ENCODE measurements at regions not wholly inside any gene's neighbourhood (a gene's known extent, or its start where the extent isn't known, plus 50 kb on each side); places are given as distances from the start of the nearest gene placed in this dataset.

DNA sequence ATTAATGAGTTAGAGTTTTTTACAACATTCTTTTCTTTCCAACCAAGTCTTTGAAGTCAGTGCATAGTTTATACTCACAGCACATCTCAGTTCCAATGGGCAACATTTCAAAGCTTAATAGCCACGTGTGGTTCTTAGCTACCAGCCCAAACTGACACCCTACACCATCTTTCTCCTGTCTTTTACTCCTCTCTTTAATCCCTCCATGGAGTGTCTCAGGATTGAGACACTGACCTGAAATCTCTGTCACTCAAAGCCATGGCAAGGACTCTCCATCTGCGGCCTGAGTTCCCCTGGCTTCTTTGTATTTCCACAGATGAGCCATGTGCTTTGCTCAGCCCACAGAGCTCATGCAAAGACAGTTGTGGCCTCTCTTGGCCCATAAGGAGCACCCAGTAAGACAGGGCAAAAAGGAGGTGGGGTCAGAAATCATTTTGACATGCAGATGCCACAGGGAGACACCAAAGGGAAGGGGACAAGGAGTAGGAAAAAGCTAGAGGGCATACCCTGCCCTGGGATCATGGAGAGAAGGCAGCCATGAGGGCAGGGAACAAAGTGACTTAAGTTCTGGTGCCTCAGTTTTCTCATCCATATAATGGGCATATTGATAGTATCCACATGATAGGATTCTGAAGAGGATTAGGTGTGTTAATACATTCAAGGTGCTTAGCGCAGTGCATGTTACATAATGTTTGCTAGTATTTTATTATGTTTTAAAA, 493.6 kb upstream of the PROK2 start:
- Histone ChIP-seq H3K4me3 (ENCODE audit: low read depth, low read length) (no peak overlapping the region), H3K27ac (ENCODE audit: low read depth, low read length) (no peak overlapping the region), H3K27me3 (ENCODE audit: control insufficient read depth, insufficient read depth, low read length) (peaks cover 3% of the 10 kb centered on the region), H3K4me1 (ENCODE audit: control insufficient read depth, insufficient read depth, low read length) (peaks cover 17% of the 10 kb centered on the region), H3K9me3 (ENCODE audit: control insufficient read depth, insufficient read depth, low read length) (no peaks in the 10 kb centered on the region), H3K36me3 (ENCODE audit: control insufficient read depth, insufficient read depth, low read length) (no peaks in the 10 kb centered on the region)
- 57% methylated on average over 3 of the region's 3 CpGs for WGBS (ENCODE audit: insufficient coverage)
- DNase-seq (ENCODE audit: low read depth in 4 of 6, low spot score in 6 of 6), result no peak

DNA sequence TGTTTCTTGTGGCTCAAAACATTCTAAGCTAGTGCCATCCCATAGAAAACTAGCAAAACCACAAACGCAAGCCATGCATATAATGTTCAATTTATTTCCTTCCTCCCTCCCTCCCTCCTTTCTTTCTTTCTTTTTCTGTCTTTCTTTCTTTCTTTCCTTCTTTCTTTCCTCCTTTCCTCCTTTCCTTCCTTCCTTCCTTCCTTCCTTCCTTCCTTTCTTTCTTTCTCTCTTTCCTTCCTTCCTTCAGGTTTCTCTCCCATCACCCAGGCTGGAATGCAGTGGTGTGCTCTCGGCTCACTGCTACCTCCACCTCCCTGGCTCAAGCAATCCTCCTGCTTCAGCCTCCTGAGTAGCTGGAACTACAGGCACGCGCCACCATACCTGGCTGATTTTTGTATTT, 492.8 kb upstream of the PROK2 start:
- no peak overlapping the region for H3K4me3 ChIP-seq (ENCODE audit: low read depth, low read length)
- peaks cover 3% of the 10 kb centered on the region for H3K27me3 ChIP-seq (ENCODE audit: control insufficient read depth, insufficient read depth, low read length)
- DNase-seq (ENCODE audit: low read depth in 4 of 6, low spot score in 6 of 6), result no peak
- no peaks in the 10 kb centered on the region for H3K36me3 ChIP-seq (ENCODE audit: control insufficient read depth, insufficient read depth, low read length)
- H3K27ac ChIP-seq (ENCODE audit: low read depth, low read length), result no peak overlapping the region
- 100% methylated on average over 2 of the region's 4 CpGs for WGBS (ENCODE audit: insufficient coverage)
- no peaks in the 10 kb centered on the region for H3K9me3 ChIP-seq (ENCODE audit: control insufficient read depth, insufficient read depth, low read length)
- H3K4me1 ChIP-seq (ENCODE audit: control insufficient read depth, insufficient read depth, low read length), result peaks cover 23% of the 10 kb centered on the region

DNA sequence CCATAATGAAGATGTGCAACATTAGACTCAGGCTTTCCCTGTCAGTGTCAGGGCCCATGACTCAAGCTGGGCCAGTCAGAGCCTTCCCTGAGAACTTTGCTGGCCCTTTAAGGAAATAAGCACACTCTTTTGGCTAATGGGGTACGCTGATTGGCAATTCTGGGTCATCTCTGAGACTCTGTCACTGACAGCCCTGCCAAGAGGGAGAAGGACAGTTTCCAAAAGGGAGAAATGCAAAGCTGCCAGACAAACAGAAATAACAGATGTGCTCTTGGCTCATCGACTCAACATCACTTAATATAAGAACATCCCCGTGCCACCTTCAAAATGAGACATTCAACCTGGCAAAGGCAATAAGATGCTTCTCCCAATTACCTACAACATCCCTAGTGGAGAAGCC, 491.9 kb upstream of the PROK2 start:
- Histone ChIP-seq H3K4me1 (ENCODE audit: control insufficient read depth, insufficient read depth, low read length) (peaks cover 23% of the 10 kb centered on the region), H3K27me3 (ENCODE audit: control insufficient read depth, insufficient read depth, low read length) (peaks cover 3% of the 10 kb centered on the region), H3K4me3 (ENCODE audit: low read depth, low read length) (no peak overlapping the region), H3K9me3 (ENCODE audit: control insufficient read depth, insufficient read depth, low read length) (no peaks in the 10 kb centered on the region), H3K27ac (ENCODE audit: low read depth, low read length) (no peak overlapping the region), H3K36me3 (ENCODE audit: control insufficient read depth, insufficient read depth, low read length) (no peaks in the 10 kb centered on the region)
- WGBS (ENCODE audit: insufficient coverage), result 89% methylated on average over 3 of the region's 3 CpGs
- no peak for DNase-seq (ENCODE audit: low read depth in 4 of 6, low spot score in 6 of 6)

DNA sequence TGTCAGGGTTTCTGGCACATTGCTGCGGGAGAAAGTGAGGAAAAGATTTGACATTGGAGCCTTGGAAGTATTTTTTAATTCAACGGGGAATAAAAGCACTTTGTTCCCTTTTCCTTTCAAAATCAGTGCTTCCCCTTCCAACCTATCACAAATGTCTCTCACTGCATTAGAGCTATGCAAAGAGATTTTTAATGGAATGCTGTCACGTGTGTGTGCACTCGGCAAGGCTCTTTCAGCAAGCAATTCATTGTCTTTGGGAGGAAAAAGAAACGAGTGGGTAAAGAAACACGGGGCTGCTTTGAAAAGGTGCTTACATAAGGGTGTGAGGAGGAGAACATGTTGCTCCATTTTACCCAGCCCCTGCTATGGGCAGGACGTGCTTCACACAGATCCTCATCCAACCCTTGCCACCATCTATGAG, 490.4 kb upstream of the PROK2 start:
- no peak for DNase-seq (ENCODE audit: low read depth in 4 of 6, low spot score in 6 of 6)
- H3K9me3 ChIP-seq (ENCODE audit: control insufficient read depth, insufficient read depth, low read length), result no peaks in the 10 kb centered on the region
- 12% methylated on average over 3 of the region's 7 CpGs for WGBS (ENCODE audit: insufficient coverage)
- peaks cover 28% of the 10 kb centered on the region for H3K4me1 ChIP-seq (ENCODE audit: control insufficient read depth, insufficient read depth, low read length)
- no peaks in the 10 kb centered on the region for H3K27me3 ChIP-seq (ENCODE audit: control insufficient read depth, insufficient read depth, low read length)
- H3K27ac ChIP-seq (ENCODE audit: low read depth, low read length), result peak overlapping the region; percentile 49
- no peaks in the 10 kb centered on the region for H3K36me3 ChIP-seq (ENCODE audit: control insufficient read depth, insufficient read depth, low read length)
- no peak overlapping the region for H3K4me3 ChIP-seq (ENCODE audit: low read depth, low read length)

DNA sequence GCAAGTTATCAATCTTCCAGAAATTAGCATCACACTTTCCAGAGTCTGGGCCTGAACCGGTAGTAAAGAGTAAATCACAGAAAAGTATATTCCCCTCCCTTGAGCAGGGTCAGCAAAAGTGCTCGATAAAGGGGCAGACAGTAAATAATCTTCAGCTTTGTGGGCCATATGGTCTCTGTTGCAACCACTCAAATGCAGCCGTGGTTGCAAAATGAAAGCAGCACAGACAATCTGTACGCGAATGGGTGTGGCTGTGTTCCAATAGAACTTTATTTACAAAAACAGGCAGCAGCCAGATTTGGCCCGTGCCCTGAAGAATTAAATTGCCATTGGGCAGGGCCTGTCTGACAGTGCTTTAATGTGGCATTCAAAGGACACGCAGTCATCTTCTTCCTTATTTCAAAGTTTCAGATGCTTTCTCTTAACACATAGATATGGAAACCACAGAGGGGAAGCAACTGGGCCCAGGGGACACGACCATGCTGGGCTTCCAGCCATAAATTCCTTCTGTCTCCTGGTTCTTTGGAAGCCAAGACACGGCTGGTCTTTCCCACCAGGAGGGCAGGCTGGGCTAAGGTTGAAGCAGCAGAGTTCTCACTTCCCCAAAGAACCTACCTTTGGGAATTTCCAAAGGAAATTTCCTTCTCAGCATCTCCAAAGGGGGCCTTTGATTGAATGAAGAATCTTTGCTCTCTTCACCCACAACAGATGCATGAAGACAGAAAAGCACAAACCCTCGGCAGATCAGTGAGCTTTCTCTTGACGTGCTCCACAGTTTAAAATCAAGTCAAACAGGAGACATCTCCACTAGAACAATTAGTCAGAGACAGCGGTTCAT, 489.8 kb upstream of the PROK2 start:
- 33% methylated on average over 8 of the region's 12 CpGs for WGBS (ENCODE audit: insufficient coverage)
- H3K27ac ChIP-seq (ENCODE audit: low read depth, low read length), result peak overlapping the region; percentile 49
- no peak overlapping the region for H3K4me3 ChIP-seq (ENCODE audit: low read depth, low read length)
- H3K36me3 ChIP-seq (ENCODE audit: control insufficient read depth, insufficient read depth, low read length), result no peaks in the 10 kb centered on the region
- peak in 1 of 6 donors; percentile 79 for DNase-seq (ENCODE audit: low read depth in 4 of 6, low spot score in 6 of 6)
- peaks cover 25% of the 10 kb centered on the region for H3K4me1 ChIP-seq (ENCODE audit: control insufficient read depth, insufficient read depth, low read length)
- H3K9me3 ChIP-seq (ENCODE audit: control insufficient read depth, insufficient read depth, low read length), result no peaks in the 10 kb centered on the region
- H3K27me3 ChIP-seq (ENCODE audit: control insufficient read depth, insufficient read depth, low read length), result no peaks in the 10 kb centered on the region

DNA sequence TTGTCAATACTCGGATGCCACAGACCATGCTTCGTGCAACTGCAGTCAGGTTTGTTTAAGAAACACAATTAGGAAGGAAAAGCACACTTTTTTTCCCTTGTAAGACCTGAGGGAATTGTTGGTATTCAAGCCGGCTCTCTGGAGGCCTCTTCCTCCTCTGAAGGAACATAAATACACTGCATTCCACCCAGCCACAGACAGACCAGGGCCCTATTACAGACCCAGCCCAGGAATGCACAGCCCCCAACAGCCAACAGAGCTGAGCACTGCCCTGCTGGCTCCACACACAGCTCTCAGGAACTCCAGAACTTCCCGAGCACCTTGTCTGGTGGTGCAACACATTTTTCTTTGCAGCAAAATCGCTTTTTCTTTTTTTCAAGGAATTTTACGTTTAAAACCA, 488.7 kb upstream of the PROK2 start:
- H3K27me3 ChIP-seq (ENCODE audit: control insufficient read depth, insufficient read depth, low read length), result no peaks in the 10 kb centered on the region
- H3K27ac ChIP-seq (ENCODE audit: low read depth, low read length), result peak overlapping the region; percentile 10
- DNase-seq (ENCODE audit: low read depth in 4 of 6, low spot score in 6 of 6), result no peak
- H3K9me3 ChIP-seq (ENCODE audit: control insufficient read depth, insufficient read depth, low read length), result no peaks in the 10 kb centered on the region
- H3K4me1 ChIP-seq (ENCODE audit: control insufficient read depth, insufficient read depth, low read length), result peaks cover 22% of the 10 kb centered on the region
- no peak overlapping the region for H3K4me3 ChIP-seq (ENCODE audit: low read depth, low read length)
- H3K36me3 ChIP-seq (ENCODE audit: control insufficient read depth, insufficient read depth, low read length), result no peaks in the 10 kb centered on the region
- WGBS (ENCODE audit: insufficient coverage), result 52% methylated on average over 3 of the region's 6 CpGs

DNA sequence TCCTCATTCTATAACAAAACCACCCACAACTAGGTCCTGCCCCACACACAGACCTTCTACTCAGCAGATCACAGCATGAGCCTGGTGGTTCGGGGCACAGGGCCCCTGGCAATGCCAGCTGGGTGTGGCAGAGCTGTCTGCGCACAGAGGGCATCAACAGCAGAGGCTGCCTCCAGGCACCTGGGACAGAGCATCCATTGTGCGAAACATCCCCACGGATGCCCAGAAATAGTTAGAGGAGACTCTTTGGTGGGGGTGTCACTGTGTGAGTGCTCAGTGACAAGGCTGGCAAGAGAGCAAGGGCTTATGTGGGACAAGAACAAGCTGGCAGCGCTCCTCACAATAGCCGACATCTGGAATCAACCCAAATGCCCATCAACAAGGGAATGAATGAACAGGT, 487.4 kb upstream of the PROK2 start:
- Histone ChIP-seq H3K36me3 (ENCODE audit: control insufficient read depth, insufficient read depth, low read length) (no peaks in the 10 kb centered on the region), H3K9me3 (ENCODE audit: control insufficient read depth, insufficient read depth, low read length) (no peaks in the 10 kb centered on the region), H3K4me1 (ENCODE audit: control insufficient read depth, insufficient read depth, low read length) (peaks cover 22% of the 10 kb centered on the region), H3K27me3 (ENCODE audit: control insufficient read depth, insufficient read depth, low read length) (no peaks in the 10 kb centered on the region), H3K27ac (ENCODE audit: low read depth, low read length) (no peak overlapping the region), H3K4me3 (ENCODE audit: low read depth, low read length) (no peak overlapping the region)
- DNase-seq (ENCODE audit: low read depth in 4 of 6, low spot score in 6 of 6), result no peak
- 94% methylated on average over 2 of the region's 6 CpGs for WGBS (ENCODE audit: insufficient coverage)

DNA sequence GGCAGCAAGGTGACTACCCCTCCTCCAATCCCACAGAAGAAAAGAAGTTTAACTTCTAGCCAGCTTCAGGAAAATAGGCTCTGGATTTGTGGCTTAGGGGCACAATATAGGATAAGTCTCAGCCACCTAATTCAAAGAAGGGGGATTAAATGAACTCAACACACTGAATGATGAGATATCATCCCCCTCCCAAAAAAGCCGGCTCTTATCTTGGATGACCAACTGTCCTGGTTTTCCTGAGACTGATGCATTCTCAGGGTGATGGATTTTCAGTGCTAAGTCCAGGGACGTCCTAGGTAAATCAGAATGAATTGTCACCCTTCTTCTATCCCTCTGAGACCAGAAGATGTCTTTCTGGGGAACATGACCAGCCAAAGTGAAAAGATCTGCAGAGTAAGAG, 487.0 kb upstream of the PROK2 start:
- H3K9me3 ChIP-seq (ENCODE audit: control insufficient read depth, insufficient read depth, low read length), result no peaks in the 10 kb centered on the region
- DNase-seq (ENCODE audit: low read depth in 4 of 6, low spot score in 6 of 6), result no peak
- H3K27me3 ChIP-seq (ENCODE audit: control insufficient read depth, insufficient read depth, low read length), result no peaks in the 10 kb centered on the region
- H3K36me3 ChIP-seq (ENCODE audit: control insufficient read depth, insufficient read depth, low read length), result no peaks in the 10 kb centered on the region
- H3K27ac ChIP-seq (ENCODE audit: low read depth, low read length), result no peak overlapping the region
- no peak overlapping the region for H3K4me3 ChIP-seq (ENCODE audit: low read depth, low read length)
- WGBS (ENCODE audit: insufficient coverage), result 100% methylated on average over 1 of the region's 2 CpGs
- H3K4me1 ChIP-seq (ENCODE audit: control insufficient read depth, insufficient read depth, low read length), result peaks cover 22% of the 10 kb centered on the region

DNA sequence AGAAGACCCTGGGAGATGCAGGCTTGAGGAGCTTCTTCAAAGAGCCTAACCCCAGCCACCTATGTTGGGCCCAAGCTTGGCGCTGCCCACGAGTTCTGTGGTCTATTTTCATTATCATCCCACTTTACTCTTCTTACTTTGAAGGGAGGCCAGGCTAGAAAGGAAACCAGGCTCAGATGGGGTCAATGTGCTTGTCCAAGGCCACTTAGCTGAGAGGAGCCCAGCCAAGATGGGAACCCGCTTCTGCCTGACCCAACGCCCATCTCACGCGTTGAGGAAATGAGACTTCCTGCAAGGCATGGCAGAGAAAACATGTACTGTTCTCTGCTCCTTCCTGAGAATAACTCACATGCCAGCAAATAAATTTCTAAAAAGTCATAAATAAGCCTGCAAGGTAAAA, 486.3 kb upstream of the PROK2 start:
- Histone ChIP-seq H3K9me3 (ENCODE audit: control insufficient read depth, insufficient read depth, low read length) (no peaks in the 10 kb centered on the region), H3K36me3 (ENCODE audit: control insufficient read depth, insufficient read depth, low read length) (no peaks in the 10 kb centered on the region), H3K27ac (ENCODE audit: low read depth, low read length) (no peak overlapping the region), H3K27me3 (ENCODE audit: control insufficient read depth, insufficient read depth, low read length) (peaks cover 2% of the 10 kb centered on the region), H3K4me1 (ENCODE audit: control insufficient read depth, insufficient read depth, low read length) (peaks cover 22% of the 10 kb centered on the region), H3K4me3 (ENCODE audit: low read depth, low read length) (no peak overlapping the region)
- 78% methylated on average over 3 of the region's 6 CpGs for WGBS (ENCODE audit: insufficient coverage)
- DNase-seq (ENCODE audit: low read depth in 4 of 6, low spot score in 6 of 6), result no peak

DNA sequence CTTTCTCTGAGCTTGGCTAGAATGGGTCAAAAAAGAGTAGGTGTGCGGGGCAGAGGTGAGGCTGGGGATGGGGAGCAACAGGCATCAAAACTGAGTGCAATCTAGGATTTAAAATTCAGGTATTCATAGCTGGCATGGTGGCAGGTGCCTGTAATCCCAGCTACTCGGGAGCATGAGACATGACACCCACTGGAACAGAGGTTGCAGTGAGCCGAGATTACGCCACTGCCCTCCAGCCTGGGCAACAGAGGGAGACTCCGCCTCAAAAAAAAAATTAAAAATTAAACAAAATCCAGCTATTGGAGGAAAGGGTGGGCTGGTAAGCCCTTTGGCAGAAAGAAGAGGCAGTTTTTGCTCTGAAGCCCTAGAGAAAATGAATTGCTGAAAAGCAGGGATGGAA, 485.8 kb upstream of the PROK2 start:
- H3K4me3 ChIP-seq (ENCODE audit: low read depth, low read length), result no peak overlapping the region
- H3K27me3 ChIP-seq (ENCODE audit: control insufficient read depth, insufficient read depth, low read length), result peaks cover 6% of the 10 kb centered on the region
- DNase-seq (ENCODE audit: low read depth in 4 of 6, low spot score in 6 of 6), result no peak
- peaks cover 22% of the 10 kb centered on the region for H3K4me1 ChIP-seq (ENCODE audit: control insufficient read depth, insufficient read depth, low read length)
- H3K9me3 ChIP-seq (ENCODE audit: control insufficient read depth, insufficient read depth, low read length), result no peaks in the 10 kb centered on the region
- no peak overlapping the region for H3K27ac ChIP-seq (ENCODE audit: low read depth, low read length)
- no peaks in the 10 kb centered on the region for H3K36me3 ChIP-seq (ENCODE audit: control insufficient read depth, insufficient read depth, low read length)
- WGBS (ENCODE audit: insufficient coverage), result 95% methylated on average over 4 of the region's 5 CpGs
